RWPE2 (cell line): ENCODE measurements at regions not wholly inside any gene's neighbourhood (a gene's known extent, or its start where the extent isn't known, plus 50 kb on each side); places are given as distances from the start of the nearest gene placed in this dataset.

Source experiments
- ATAC-seq: fragments of 200-7000 bp; cut with Tn5 transposase; 3 replicates; pipeline ENCODE4 v1.9.1; 2021; ENCODE audit warnings: low read depth
- DNase-seq: peaks from one replicate; pipeline ENCODE4 v3.0.0-alpha.2; 2020; ENCODE audit warnings: low spot score
- H3K27ac ChIP-seq: fragments of 450-650 bp; 2 replicates; pipeline ENCODE4 v1.5.1; 2017; ENCODE audit warnings: mild to moderate bottlenecking; ENCODE audit not compliant: poor library complexity, severe bottlenecking
- H3K27me3 ChIP-seq: fragments of 250-450 bp; sonication (Bioruptor Pico); 2 replicates; pipeline ENCODE4 v1.5.1; 2021; ENCODE audit warnings: mild to moderate bottlenecking, moderate library complexity; ENCODE audit not compliant: insufficient read depth, poor library complexity, severe bottlenecking
- H3K36me3 ChIP-seq: fragments of 250-450 bp; sonication (Bioruptor Pico); 2 replicates; pipeline ENCODE4 v1.5.1; 2020; ENCODE audit warnings: low read depth, mild to moderate bottlenecking, moderate library complexity
- H3K4me1 ChIP-seq: fragments of 250-450 bp; sonication (Bioruptor Pico); 2 replicates; pipeline ENCODE4 v1.5.1; 2021; ENCODE audit warnings: mild to moderate bottlenecking, moderate library complexity; ENCODE audit not compliant: insufficient read depth, poor library complexity, severe bottlenecking
- H3K4me3 ChIP-seq: fragments of 250-450 bp; sonication (Bioruptor Pico); 2 replicates; pipeline ENCODE4 v1.5.1; 2021; ENCODE audit warnings: mild to moderate bottlenecking, moderate library complexity; ENCODE audit not compliant: severe bottlenecking
- H3K9me3 ChIP-seq: fragments of 250-450 bp; sonication (Bioruptor Pico); 2 replicates; pipeline ENCODE4 v1.5.1; 2021; ENCODE audit warnings: mild to moderate bottlenecking, moderate library complexity; ENCODE audit not compliant: severe bottlenecking
- CTCF ChIP-seq: fragments of 450-650 bp; IDR thresholded peaks from one replicate; pipeline ENCODE4 v1.5.1; 2017; ENCODE audit warnings: mild to moderate bottlenecking, moderate library complexity; ENCODE audit not compliant: poor library complexity, severe bottlenecking

- TF ChIP-seq CTCF = no peak
These were observed 360.9 kb upstream of the ZC3H15 start for GRCh38 chr2:186125156-186125555.

GRCh38 chr2:186125625-186126024, 360.4 kb upstream of the ZC3H15 start:
- Histone ChIP-seq H3K27ac (no peak overlapping the region), H3K9me3 (no peaks in the 10 kb centered on the region), H3K4me3 (no peak overlapping the region), H3K27me3 (no peaks in the 10 kb centered on the region), H3K36me3 (no peaks in the 10 kb centered on the region), H3K4me1 (peaks cover 7% of the 10 kb centered on the region)
- ATAC-seq (no peak), DNase-seq (no peak)
- no peak for TF ChIP-seq CTCF

More at GRCh38 chr2:186125156-186125555, 360.9 kb upstream of the ZC3H15 start:
- ATAC-seq (no peak), DNase-seq (no peak)
- no peak overlapping the region for H3K27ac ChIP-seq
- peaks cover 6% of the 10 kb centered on the region for H3K4me1 ChIP-seq
- H3K9me3 ChIP-seq = no peaks in the 10 kb centered on the region
- H3K27me3 ChIP-seq = no peaks in the 10 kb centered on the region
- no peaks in the 10 kb centered on the region for H3K36me3 ChIP-seq
- no peak overlapping the region for H3K4me3 ChIP-seq

- Histone ChIP-seq H3K27ac (no peak overlapping the region), H3K27me3 (no peaks in the 10 kb centered on the region), H3K9me3 (no peaks in the 10 kb centered on the region), H3K4me3 (no peak overlapping the region), H3K4me1 (peaks cover 7% of the 10 kb centered on the region), H3K36me3 (no peaks in the 10 kb centered on the region)
- TF ChIP-seq CTCF = no peak
- ATAC-seq = no peak
- no peak for DNase-seq
These were observed 359.9 kb upstream of the ZC3H15 start for GRCh38 chr2:186126181-186126580.

- H3K27ac ChIP-seq = no peak overlapping the region
- H3K27me3 ChIP-seq = no peaks in the 10 kb centered on the region
- ATAC-seq = peak; percentile 78
- H3K9me3 ChIP-seq = no peaks in the 10 kb centered on the region
- no peaks in the 10 kb centered on the region for H3K36me3 ChIP-seq
- no peak for TF ChIP-seq CTCF
- peaks cover 7% of the 10 kb centered on the region for H3K4me1 ChIP-seq
- no peak for DNase-seq
- H3K4me3 ChIP-seq = no peak overlapping the region
These were observed 356.1 kb upstream of the ZC3H15 start for GRCh38 chr2:186129767-186130581.
